Vagina (tissue), 2 donors: ENCODE measurements at regions not wholly inside any gene's neighbourhood (a gene's known extent, or its start where the extent isn't known, plus 50 kb on each side); places are given as distances from the start of the nearest gene placed in this dataset.

Source experiments
- DNase-seq, 2 donors: peaks; one replicate each; pipeline ENCODE4 v3.0.0-alpha.2; 2017; ENCODE audit errors: extremely low spot score in 2 of 2
- H3K27ac ChIP-seq: fragments of 200-600 bp; sonication (generic); one replicate; pipeline ENCODE4 v1.5.1; 2019
- H3K27me3 ChIP-seq: fragments of 200-600 bp; sonication (generic); one replicate; pipeline ENCODE4 v1.5.1; 2019
- H3K36me3 ChIP-seq, 2 donors: fragments of 200-600 bp; sonication (generic); one replicate each; pipeline ENCODE4 v1.5.1; 2017 to 2019
- H3K4me1 ChIP-seq: fragments of 200-600 bp; sonication (generic); one replicate; pipeline ENCODE4 v1.5.1; 2019
- H3K4me3 ChIP-seq, 2 donors: fragments of 200-600 bp; sonication (generic); 1 replicate in 1 of 2; 2 replicates in 1 of 2; pipeline ENCODE4 v1.5.1; 2016 to 2019
- H3K9me3 ChIP-seq: fragments of 200-600 bp; sonication (generic); one replicate; pipeline ENCODE4 v1.5.1; 2019
- CTCF ChIP-seq, 3 experiments: fragments of 450-650 bp in 2 of 3; fragments of 200-600 bp in 1 of 3; sonication (generic) in 1 of 3; IDR thresholded peaks; one replicate each; pipeline ENCODE4 v1.5.1; 2017 to 2019; ENCODE audit warnings: antibody characterized with exemption in 3 of 3, mild to moderate bottlenecking in 2 of 3, moderate library complexity in 2 of 3
- POLR2A ChIP-seq, 2 donors: fragments of 450-650 bp; IDR thresholded peaks; one replicate each; pipeline ENCODE4 v1.6.1; 2017; ENCODE audit warnings: antibody characterized with exemption in 2 of 2, mild to moderate bottlenecking in 2 of 2, moderate library complexity in 2 of 2
- POLR2AphosphoS5 ChIP-seq, 2 donors: sonication (generic); formaldehyde crosslinking; IDR thresholded peaks; one replicate each; pipeline ENCODE4 v1.9.0; 2017; ENCODE audit warnings: antibody characterized with exemption in 2 of 2, mild to moderate bottlenecking in 2 of 2, low read depth in 1 of 2; ENCODE audit not compliant: insufficient read depth in 1 of 2
- intact Hi-C: fragments of 100-400 bp; cut with DNase I; formaldehyde crosslinking; loops from one replicate; pipeline ENCODE4 v1.15.1; 2023

GRCh38 chr20:57782631-57783041 lies 72.8 kb upstream of the PMEPA1 start:
- intact Hi-C loops, result no loop called here
- H3K4me3 ChIP-seq, result no peak overlapping the region
- no peaks in the 10 kb centered on the region for H3K27me3 ChIP-seq
- H3K9me3 ChIP-seq, result no peaks in the 10 kb centered on the region
- TF ChIP-seq POLR2AphosphoS5 (IDR thresholded peaks at IDR 0.05; ENCODE audit: insufficient read depth in 1 of 2, low read depth in 1 of 2), result no peak
- no peak for TF ChIP-seq POLR2A (IDR thresholded peaks at IDR 0.05)
- TF ChIP-seq CTCF (IDR thresholded peaks at IDR 0.05), result no peak
- no peaks in the 10 kb centered on the region for H3K4me1 ChIP-seq
- no peak overlapping the region for H3K27ac ChIP-seq
- no peak for DNase-seq
- H3K36me3 ChIP-seq, result no peaks in the 10 kb centered on the region

GRCh38 chr20:57781901-57782300 lies 72.1 kb upstream of the PMEPA1 start:
- no peak for DNase-seq
- intact Hi-C loops, result no loop called here
- no peaks in the 10 kb centered on the region for H3K36me3 ChIP-seq
- no peak overlapping the region for H3K4me3 ChIP-seq
- no peaks in the 10 kb centered on the region for H3K27me3 ChIP-seq
- no peak overlapping the region for H3K27ac ChIP-seq
- TF ChIP-seq CTCF (IDR thresholded peaks at IDR 0.05) (no peak), POLR2A (IDR thresholded peaks at IDR 0.05) (no peak), POLR2AphosphoS5 (IDR thresholded peaks at IDR 0.05; ENCODE audit: insufficient read depth in 1 of 2, low read depth in 1 of 2) (no peak)
- no peaks in the 10 kb centered on the region for H3K9me3 ChIP-seq
- no peaks in the 10 kb centered on the region for H3K4me1 ChIP-seq

- no peaks in the 10 kb centered on the region for H3K36me3 ChIP-seq
- H3K4me1 ChIP-seq, result no peaks in the 10 kb centered on the region
- no peak overlapping the region for H3K27ac ChIP-seq
- no peak for DNase-seq
- no peaks in the 10 kb centered on the region for H3K9me3 ChIP-seq
- TF ChIP-seq CTCF (IDR thresholded peaks at IDR 0.05) (no peak), POLR2A (IDR thresholded peaks at IDR 0.05) (no peak), POLR2AphosphoS5 (IDR thresholded peaks at IDR 0.05; ENCODE audit: insufficient read depth in 1 of 2, low read depth in 1 of 2) (no peak)
- H3K27me3 ChIP-seq, result no peaks in the 10 kb centered on the region
- intact Hi-C loops, result no loop called here
- no peak overlapping the region for H3K4me3 ChIP-seq
Measured at GRCh38 chr20:57780906-57781305, 71.1 kb upstream of the PMEPA1 start.

DNA sequence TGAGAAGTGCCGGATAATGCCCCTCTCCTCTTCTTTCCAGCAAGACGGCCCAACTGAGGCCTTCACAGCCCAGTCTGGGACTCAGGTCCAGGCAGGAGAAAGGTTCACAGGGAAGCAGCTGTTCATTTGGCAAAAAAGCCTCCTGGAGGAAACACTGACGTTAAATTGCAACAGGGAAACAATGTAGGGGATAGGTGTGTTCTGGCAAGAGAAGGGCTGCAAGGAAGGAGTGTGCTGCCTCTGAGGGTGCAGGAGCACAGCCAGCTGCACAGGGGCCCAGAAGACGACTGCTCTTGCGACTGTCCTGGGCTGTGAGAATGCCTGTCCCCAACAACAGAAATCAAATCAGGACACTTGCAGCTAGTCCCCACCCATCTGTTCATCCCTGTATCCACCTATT lies 70.6 kb upstream of the PMEPA1 start:
- Histone ChIP-seq H3K27ac (no peak overlapping the region), H3K4me1 (no peaks in the 10 kb centered on the region), H3K4me3 (no peak overlapping the region), H3K36me3 (no peaks in the 10 kb centered on the region), H3K27me3 (no peaks in the 10 kb centered on the region), H3K9me3 (no peaks in the 10 kb centered on the region)
- intact Hi-C loops, result no loop called here
- TF ChIP-seq POLR2AphosphoS5 (IDR thresholded peaks at IDR 0.05; ENCODE audit: insufficient read depth in 1 of 2, low read depth in 1 of 2) (no peak), CTCF (IDR thresholded peaks at IDR 0.05) (no peak), POLR2A (IDR thresholded peaks at IDR 0.05) (no peak)
- DNase-seq, result no peak

- Histone ChIP-seq H3K4me1 (no peaks in the 10 kb centered on the region), H3K9me3 (no peaks in the 10 kb centered on the region), H3K27me3 (no peaks in the 10 kb centered on the region), H3K4me3 (no peak overlapping the region), H3K27ac (no peak overlapping the region), H3K36me3 (no peaks in the 10 kb centered on the region)
- intact Hi-C loops, result loop anchor here (10.0 kb wide), 1 partner anchor 415 kb away; no protein-coding TSS in a partner anchor
- TF ChIP-seq CTCF (IDR thresholded peaks at IDR 0.05), result no peak
- TF ChIP-seq POLR2AphosphoS5 (IDR thresholded peaks at IDR 0.05; ENCODE audit: insufficient read depth in 1 of 2, low read depth in 1 of 2), result no peak
- no peak for TF ChIP-seq POLR2A (IDR thresholded peaks at IDR 0.05)
- DNase-seq, result no peak
Measured at GRCh38 chr20:57779401-57780003, 69.7 kb upstream of the PMEPA1 start.
